DMS153 (cell line): ENCODE measurements at regions not wholly inside any gene's neighbourhood (a gene's known extent, or its start where the extent isn't known, plus 50 kb on each side); places are given as distances from the start of the nearest gene placed in this dataset.

Experiments used
- DNase-seq: peaks from one replicate; lab custom pipeline; 2025; lab: John Stamatoyannopoulos, UW

GRCh38 chr17:77444984-77445759 lies 304.4 kb downstream of the SEC14L1 start:
- no peak for DNase-seq

GRCh38 chr17:77445760-77446532 lies 305.2 kb downstream of the SEC14L1 start:
- DNase-seq: no peak

GRCh38 chr17:77446940-77447634 lies 306.3 kb downstream of the SEC14L1 start:
- DNase-seq: no peak

GRCh38 chr17:77449373-77449907 lies 308.7 kb downstream of the SEC14L1 start:
- no peak for DNase-seq

- no peak for DNase-seq
Observed at GRCh38 chr17:77449908-77450741, 309.4 kb downstream of the SEC14L1 start.

GRCh38 chr17:77450742-77451244 lies 310.0 kb downstream of the SEC14L1 start:
- no peak for DNase-seq

- no peak for DNase-seq
Observed at GRCh38 chr17:77451245-77451893, 310.6 kb downstream of the SEC14L1 start.

- DNase-seq: no peak
Observed at GRCh38 chr17:77451894-77452852, 311.4 kb downstream of the SEC14L1 start.

GRCh38 chr17:77453613-77454241 lies 313.0 kb downstream of the SEC14L1 start:
- DNase-seq: no peak

GRCh38 chr17:77454242-77455095 lies 313.7 kb downstream of the SEC14L1 start:
- no peak for DNase-seq

GRCh38 chr17:77455111-77455890 lies 314.5 kb downstream of the SEC14L1 start:
- DNase-seq: no peak

GRCh38 chr17:77455891-77456260 lies 315.1 kb downstream of the SEC14L1 start:
- no peak for DNase-seq

- DNase-seq: no peak
Observed at GRCh38 chr17:77456271-77456950, 315.6 kb downstream of the SEC14L1 start.

GRCh38 chr17:77456951-77457548 lies 316.3 kb downstream of the SEC14L1 start:
- DNase-seq: no peak

- DNase-seq: no peak
Observed at GRCh38 chr17:77457572-77458201, 316.9 kb downstream of the SEC14L1 start.
